Ishikawa (cell line): ENCODE measurements at regions not wholly inside any gene's neighbourhood (a gene's known extent, or its start where the extent isn't known, plus 50 kb on each side); places are given as distances from the start of the nearest gene placed in this dataset.

Experiments
- EP300 ChIP-seq: IDR thresholded peaks from 2 replicates; pipeline ENCODE4 v1.6.1; 2012; ENCODE audit warnings: borderline replicate concordance
- TAF1 ChIP-seq: IDR thresholded peaks from 2 replicates; pipeline ENCODE4 v1.6.1; 2012; ENCODE audit warnings: low read depth, mild to moderate bottlenecking
- YY1 ChIP-seq: IDR thresholded peaks from 2 replicates; pipeline ENCODE4 v1.6.1; 2012; ENCODE audit warnings: low read depth
- ZBTB7A ChIP-seq: IDR thresholded peaks from 2 replicates; pipeline ENCODE4 v1.6.1; 2012; ENCODE audit warnings: low read depth
- TF ChIP-seq, protein P1 (sequence below): IDR thresholded peaks from 2 replicates; pipeline ENCODE4 v1.6.1; 2012

DNA sequence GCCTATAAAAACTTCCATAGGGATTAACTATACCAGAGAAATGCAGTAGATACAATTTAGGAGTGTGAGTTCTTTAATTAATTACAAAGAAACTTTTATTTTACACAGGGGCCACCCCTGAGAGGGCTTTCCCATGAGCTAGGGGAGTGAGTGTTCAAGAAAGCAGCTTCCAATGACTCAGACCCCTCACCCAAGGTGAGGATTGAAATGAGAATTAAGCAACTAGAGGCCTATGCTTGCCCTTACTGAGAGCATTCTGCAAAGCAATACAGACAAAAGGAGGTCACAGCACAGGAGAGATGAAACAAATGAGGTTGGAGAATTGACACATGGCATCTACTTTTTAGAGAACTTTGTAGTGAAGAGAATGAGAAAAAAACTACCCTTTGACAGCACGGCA lies 301.8 kb downstream of the WDR11 start:
- TF ChIP-seq ZBTB7A (no peak), YY1 (no peak), EP300 (no peak), TAF1 (no peak)
- TF ChIP-seq, protein P1, sequence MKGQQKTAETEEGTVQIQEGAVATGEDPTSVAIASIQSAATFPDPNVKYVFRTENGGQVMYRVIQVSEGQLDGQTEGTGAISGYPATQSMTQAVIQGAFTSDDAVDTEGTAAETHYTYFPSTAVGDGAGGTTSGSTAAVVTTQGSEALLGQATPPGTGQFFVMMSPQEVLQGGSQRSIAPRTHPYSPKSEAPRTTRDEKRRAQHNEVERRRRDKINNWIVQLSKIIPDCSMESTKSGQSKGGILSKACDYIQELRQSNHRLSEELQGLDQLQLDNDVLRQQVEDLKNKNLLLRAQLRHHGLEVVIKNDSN: no peak
